NCI-H187 (cell line): ENCODE measurements at regions not wholly inside any gene's neighbourhood (a gene's known extent, or its start where the extent isn't known, plus 50 kb on each side); places are given as distances from the start of the nearest gene placed in this dataset.

ENCODE experiments used
- DNase-seq, 2 experiments: peaks; one replicate each; lab custom pipeline; 2025; lab: John Stamatoyannopoulos, UW

GRCh38 chr16:89043636-89044417, 49.8 kb upstream of the ACSF3 start:
- no peak for DNase-seq
